ENCODE measurements at regions not wholly inside any gene's neighbourhood (a gene's known extent, or its start where the extent isn't known, plus 50 kb on each side); places are given as distances from the start of the nearest gene placed in this dataset.

DNA sequence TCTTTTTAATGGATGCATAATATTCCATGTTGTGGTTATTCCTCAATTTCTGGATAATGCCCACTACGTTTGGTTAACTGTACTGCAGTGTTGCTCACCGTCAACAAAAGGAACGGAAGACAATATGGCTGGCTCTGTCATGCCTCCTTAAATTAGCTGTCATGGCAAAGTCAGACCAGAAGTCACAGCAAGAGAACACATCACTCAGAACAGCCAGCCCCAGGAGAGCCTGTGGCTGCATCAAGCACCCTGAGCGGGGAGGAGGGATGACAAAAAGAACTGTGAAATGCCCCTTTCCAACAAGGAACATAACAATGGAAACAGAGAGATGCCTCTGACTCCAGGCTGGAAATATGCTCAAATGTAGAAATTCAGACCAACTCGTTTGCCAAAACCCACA lies 366.0 kb upstream of the ZNF507 start:
- no peaks in the 10 kb centered on the region for H3K36me3 Mint-ChIP-seq (ENCODE audit: low read depth)
- DNase-seq, result no peak
- intact Hi-C loops (cut with micrococcal nuclease), result no loop called here
- H3K4me3 Mint-ChIP-seq, result no peak overlapping the region
- no peaks in the 10 kb centered on the region for H3K27me3 Mint-ChIP-seq
- H3K9me3 Mint-ChIP-seq, result peaks cover 6% of the 10 kb centered on the region
- no peak for ATAC-seq (ENCODE audit: low read depth)
- TF ChIP-seq, protein P1, sequence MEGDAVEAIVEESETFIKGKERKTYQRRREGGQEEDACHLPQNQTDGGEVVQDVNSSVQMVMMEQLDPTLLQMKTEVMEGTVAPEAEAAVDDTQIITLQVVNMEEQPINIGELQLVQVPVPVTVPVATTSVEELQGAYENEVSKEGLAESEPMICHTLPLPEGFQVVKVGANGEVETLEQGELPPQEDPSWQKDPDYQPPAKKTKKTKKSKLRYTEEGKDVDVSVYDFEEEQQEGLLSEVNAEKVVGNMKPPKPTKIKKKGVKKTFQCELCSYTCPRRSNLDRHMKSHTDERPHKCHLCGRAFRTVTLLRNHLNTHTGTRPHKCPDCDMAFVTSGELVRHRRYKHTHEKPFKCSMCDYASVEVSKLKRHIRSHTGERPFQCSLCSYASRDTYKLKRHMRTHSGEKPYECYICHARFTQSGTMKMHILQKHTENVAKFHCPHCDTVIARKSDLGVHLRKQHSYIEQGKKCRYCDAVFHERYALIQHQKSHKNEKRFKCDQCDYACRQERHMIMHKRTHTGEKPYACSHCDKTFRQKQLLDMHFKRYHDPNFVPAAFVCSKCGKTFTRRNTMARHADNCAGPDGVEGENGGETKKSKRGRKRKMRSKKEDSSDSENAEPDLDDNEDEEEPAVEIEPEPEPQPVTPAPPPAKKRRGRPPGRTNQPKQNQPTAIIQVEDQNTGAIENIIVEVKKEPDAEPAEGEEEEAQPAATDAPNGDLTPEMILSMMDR (IDR thresholded peaks at IDR 0.05), result no peak
- POLR2A ChIA-PET, result no interaction called here
- no peaks in the 10 kb centered on the region for H3K4me1 Mint-ChIP-seq
- H3K27ac Mint-ChIP-seq, result no peak overlapping the region
- CTCF ChIA-PET, result no interaction called here

- ChIA-PET CTCF (no interaction called here), POLR2A (no interaction called here)
- Mint-ChIP-seq H3K4me1 (no peaks in the 10 kb centered on the region), H3K4me3 (no peak overlapping the region), H3K36me3 (ENCODE audit: low read depth) (no peaks in the 10 kb centered on the region), H3K27ac (no peak overlapping the region), H3K9me3 (peaks cover 6% of the 10 kb centered on the region), H3K27me3 (no peaks in the 10 kb centered on the region)
- DNase-seq (no peak), ATAC-seq (ENCODE audit: low read depth) (no peak)
- TF ChIP-seq, protein P1 (IDR thresholded peaks at IDR 0.05), result no peak
- intact Hi-C loops (cut with micrococcal nuclease), result no loop called here
Measured at GRCh38 chr19:31979949-31980670, 365.3 kb upstream of the ZNF507 start.

GRCh38 chr19:31980796-31981195 lies 364.6 kb upstream of the ZNF507 start:
- TF ChIP-seq, protein P1 (IDR thresholded peaks at IDR 0.05), result no peak
- ATAC-seq (ENCODE audit: low read depth), result no peak
- POLR2A ChIA-PET, result no interaction called here
- no peaks in the 10 kb centered on the region for H3K4me1 Mint-ChIP-seq
- no peaks in the 10 kb centered on the region for H3K36me3 Mint-ChIP-seq (ENCODE audit: low read depth)
- DNase-seq, result no peak
- no peaks in the 10 kb centered on the region for H3K27me3 Mint-ChIP-seq
- no peak overlapping the region for H3K27ac Mint-ChIP-seq
- no peak overlapping the region for H3K4me3 Mint-ChIP-seq
- intact Hi-C loops (cut with micrococcal nuclease), result no loop called here
- H3K9me3 Mint-ChIP-seq, result peaks cover 6% of the 10 kb centered on the region
- CTCF ChIA-PET, result no interaction called here

DNA sequence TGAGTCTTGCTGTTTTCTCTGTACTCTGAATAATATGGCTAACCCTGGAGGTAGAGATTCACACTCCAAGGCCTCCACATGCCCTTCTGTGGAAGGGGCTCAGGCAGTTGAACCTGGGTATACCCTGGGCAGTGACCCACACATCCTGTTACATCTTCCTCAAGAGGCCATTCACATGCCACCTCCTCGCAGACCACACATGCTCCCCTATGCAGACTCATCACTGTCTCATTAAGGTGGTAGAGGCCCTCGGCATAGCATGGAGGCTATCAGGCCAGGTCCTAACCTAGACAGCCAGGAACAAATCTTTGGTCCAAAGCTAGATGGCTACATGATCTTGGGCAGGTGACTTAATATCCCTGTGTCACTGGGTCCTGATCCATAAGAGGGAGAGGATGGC lies 363.9 kb upstream of the ZNF507 start:
- no peaks in the 10 kb centered on the region for H3K36me3 Mint-ChIP-seq (ENCODE audit: low read depth)
- ChIA-PET POLR2A (no interaction called here), CTCF (no interaction called here)
- H3K27me3 Mint-ChIP-seq, result no peaks in the 10 kb centered on the region
- H3K4me3 Mint-ChIP-seq, result no peak overlapping the region
- peaks cover 6% of the 10 kb centered on the region for H3K9me3 Mint-ChIP-seq
- H3K4me1 Mint-ChIP-seq, result no peaks in the 10 kb centered on the region
- ATAC-seq (ENCODE audit: low read depth) (no peak), DNase-seq (no peak)
- TF ChIP-seq, protein P1 (IDR thresholded peaks at IDR 0.05), result no peak
- no peak overlapping the region for H3K27ac Mint-ChIP-seq
- intact Hi-C loops (cut with micrococcal nuclease), result no loop called here

- no peak overlapping the region for H3K4me3 Mint-ChIP-seq
- H3K36me3 Mint-ChIP-seq (ENCODE audit: low read depth), result no peaks in the 10 kb centered on the region
- no peaks in the 10 kb centered on the region for H3K4me1 Mint-ChIP-seq
- DNase-seq (no peak), ATAC-seq (ENCODE audit: low read depth) (no peak)
- H3K27ac Mint-ChIP-seq, result no peak overlapping the region
- POLR2A ChIA-PET, result no interaction called here
- peaks cover 12% of the 10 kb centered on the region for H3K9me3 Mint-ChIP-seq
- intact Hi-C loops (cut with micrococcal nuclease), result no loop called here
- H3K27me3 Mint-ChIP-seq, result no peaks in the 10 kb centered on the region
- TF ChIP-seq, protein P1 (IDR thresholded peaks at IDR 0.05), result no peak
- CTCF ChIA-PET, result no interaction called here
Measured at GRCh38 chr19:31983647-31984046, 361.8 kb upstream of the ZNF507 start.
